ENCODE measurements at regions not wholly inside any gene's neighbourhood (a gene's known extent, or its start where the extent isn't known, plus 50 kb on each side); places are given as distances from the start of the nearest gene placed in this dataset.

DNA sequence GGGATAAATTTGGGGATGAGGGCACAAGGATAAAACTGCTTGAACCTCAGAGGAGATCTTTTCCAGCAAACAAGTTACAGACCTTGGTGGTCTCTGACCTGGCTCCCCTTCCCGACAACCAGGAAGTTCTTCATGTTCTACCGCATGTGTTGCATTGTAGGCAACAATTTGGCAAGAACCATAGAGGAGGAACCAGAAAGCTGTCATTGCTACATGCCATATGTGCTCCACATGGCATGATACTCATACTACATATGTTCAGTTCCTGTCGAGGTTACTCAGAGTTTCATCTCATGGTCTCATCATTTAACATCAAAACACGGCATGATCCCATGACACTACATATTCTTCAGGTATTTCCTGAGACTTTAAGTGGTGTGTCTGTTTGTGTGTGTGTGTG is 235.9 kb downstream of the OR13H1 start:
- DNase-seq, result no peak

DNA sequence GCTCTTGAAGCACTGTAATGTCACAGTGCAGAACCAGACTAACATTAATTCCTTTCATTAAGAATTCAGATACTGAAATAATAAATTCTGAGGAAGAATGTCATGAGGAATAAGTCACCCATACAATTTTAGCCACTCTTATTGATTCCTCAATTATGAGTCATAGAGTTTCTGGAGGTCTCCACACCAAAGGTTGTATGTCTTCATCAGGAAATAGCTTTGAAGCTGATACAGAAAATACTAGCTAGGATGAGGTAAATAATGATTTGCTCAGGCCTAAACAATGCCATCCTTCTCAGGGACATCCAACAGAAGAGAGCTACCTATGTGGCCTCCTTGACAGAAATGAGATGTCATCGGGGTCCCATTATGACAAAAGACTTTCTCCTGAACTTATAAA is 238.8 kb downstream of the OR13H1 start:
- DNase-seq, result no peak

DNA sequence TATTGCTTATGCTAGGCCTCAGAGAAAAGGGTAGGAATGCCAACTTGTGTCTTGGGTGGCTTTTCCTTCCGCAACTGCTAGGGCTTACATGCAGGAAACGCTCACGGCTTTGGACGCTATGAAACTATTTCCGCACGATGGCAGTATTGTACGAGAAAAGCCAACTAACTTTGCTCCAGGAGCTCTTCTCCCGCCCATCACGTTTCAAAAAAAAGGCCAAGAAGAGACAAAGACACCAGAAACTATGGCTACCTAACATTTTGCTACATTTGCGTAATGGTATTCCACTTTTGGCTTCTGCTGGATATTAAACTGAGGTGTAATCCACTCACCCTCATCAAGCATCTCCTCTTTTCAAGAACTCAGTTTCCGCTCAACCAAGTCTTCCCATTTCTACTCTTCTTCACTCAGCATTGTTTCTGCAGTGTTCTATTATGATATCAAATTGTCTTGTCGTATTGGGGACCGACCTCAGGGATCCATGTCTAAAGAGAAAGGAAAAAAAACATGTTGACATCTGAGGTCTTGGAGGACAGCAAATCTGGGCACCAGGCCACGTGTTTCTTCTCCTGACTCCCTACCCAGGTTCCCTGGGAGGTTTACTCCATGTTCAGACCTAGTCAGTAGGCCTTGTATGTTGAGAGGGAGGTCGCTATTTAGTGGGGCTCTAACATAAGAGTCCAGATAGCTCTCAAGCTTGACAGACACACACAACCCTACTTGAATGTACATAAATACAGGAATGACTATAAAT is 239.4 kb upstream of the STK26 start:
- no peak for DNase-seq

- no peak for DNase-seq
Observed at GRCh38 chrX:131789664-131790063, 233.4 kb upstream of the STK26 start.

- no peak for DNase-seq
Observed at GRCh38 chrX:131791608-131792355, 231.3 kb upstream of the STK26 start.

- DNase-seq, result no peak
Observed at GRCh38 chrX:131792356-131792749, 230.7 kb upstream of the STK26 start.

DNA sequence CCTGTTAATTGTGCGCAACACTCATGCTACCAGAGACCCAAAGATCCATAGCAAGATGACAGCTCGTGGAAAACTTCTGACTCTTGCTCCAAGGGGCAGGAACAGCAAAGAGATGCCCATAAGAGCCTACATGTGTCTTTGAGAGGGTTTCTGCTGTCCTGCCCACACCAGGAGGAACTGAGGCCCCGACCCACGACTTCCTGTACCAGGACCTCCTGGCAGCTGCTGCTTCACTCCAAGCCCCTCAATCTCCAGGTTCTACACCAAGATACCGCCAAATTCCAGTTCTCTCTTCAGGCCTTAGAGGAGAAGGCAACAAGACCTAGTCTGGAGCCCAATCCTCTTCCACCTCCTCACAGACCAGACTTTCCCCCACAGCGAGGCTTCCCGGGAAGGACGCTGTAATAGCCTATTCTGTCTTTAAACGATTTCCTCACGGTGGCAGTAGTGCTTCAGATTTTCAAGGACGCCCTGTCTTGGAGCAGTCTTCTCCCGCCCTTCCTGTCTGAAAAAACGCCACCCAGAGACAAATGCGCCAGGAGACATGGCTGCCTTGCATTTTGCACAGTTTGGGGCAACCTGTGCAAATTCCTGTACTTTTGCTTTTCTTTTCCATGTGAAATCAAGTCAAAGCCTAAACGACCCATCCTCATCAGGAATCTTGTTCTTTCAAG is 230.2 kb upstream of the STK26 start:
- DNase-seq, result peak; percentile 2

GRCh38 chrX:131795442-131796229 is 227.5 kb upstream of the STK26 start:
- DNase-seq, result no peak

DNA sequence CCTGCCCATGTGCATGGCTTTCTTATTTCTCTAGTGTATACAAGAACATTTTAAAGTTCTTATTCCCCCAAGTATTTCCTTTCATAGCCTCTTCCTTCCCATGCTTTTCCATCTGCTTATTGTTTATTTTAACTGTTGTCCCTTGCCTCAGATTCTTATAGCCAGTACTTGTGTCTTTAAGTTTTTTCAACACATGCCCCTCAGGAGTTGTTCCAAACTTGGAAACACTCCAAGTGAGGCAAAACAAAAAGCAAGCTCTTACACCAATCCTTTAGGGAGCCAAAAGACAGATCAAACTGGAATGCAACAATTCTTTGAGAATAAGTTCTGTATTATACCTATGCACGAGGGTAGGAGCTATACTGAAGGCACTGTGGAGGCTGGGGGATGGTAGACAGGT is 222.0 kb upstream of the STK26 start:
- DNase-seq, result no peak

GRCh38 chrX:131801911-131802310 is 221.2 kb upstream of the STK26 start:
- no peak for DNase-seq

GRCh38 chrX:131802836-131803626 is 220.1 kb upstream of the STK26 start:
- no peak for DNase-seq

- no peak for DNase-seq
Observed at GRCh38 chrX:131812847-131813825, 210.0 kb upstream of the STK26 start.

DNA sequence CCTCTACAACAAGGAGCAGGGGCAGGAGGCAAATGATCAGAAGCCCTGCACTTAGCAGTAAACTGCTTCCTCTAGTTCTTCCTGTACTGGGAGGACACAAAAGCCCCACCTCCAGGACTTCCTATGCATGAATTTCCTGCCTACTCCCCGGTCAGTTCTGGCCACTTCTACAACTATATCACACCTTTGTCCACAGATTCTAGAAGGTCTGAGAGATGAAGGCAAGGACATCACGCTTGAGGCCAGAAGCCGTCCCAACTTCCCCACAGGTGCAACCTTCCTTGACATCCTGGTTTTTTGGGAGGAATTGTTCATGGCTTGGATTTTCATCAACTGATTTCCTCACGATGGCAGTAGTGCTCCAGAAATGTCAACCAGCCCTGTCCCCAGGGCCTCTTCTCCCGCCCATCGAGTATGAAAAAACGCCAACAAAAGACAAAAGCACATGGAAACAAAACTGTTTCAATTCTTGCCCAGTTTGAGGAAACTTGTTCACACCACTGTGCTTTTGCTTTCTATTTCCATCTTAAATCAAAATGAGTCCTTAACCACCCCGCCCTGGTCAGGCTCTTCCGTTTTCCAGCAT is 206.5 kb upstream of the STK26 start:
- DNase-seq, result no peak

- no peak for DNase-seq
Observed at GRCh38 chrX:131818297-131818936, 204.7 kb upstream of the STK26 start.

DNA sequence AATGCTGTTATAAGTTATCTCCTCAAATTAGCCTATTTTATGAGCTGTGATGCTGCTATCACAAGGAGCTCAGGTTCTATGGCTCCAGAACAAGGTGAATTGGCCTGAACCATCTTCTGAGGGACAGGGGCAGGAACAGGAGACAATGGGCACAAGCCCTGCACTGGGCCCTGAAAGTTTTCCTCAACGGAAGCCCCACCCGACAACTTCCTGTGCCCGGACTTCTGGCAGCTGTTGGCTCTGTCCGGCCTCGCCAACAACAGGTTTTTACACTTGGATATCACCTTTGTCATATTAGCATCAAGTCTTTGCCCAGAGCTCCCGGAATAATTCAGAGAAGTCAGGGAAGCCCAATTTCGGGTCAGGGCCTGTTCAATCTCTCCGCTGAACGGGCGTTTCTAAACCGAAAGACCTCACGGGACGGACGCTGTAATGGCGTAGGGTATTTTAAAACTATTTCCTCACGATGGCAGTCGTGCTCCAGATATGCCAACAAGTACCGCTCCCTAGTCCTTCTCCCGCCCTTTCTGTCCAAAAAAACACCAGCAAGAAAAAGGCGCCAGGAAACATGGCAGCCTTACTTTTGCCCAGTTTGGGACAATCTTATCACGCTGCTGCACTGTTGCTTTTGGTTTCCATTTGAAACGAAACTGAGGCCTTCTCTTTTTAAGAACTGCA is 201.0 kb upstream of the STK26 start:
- no peak for DNase-seq

- DNase-seq, result no peak
Observed at GRCh38 chrX:131826572-131826971, 196.5 kb upstream of the STK26 start.

DNA sequence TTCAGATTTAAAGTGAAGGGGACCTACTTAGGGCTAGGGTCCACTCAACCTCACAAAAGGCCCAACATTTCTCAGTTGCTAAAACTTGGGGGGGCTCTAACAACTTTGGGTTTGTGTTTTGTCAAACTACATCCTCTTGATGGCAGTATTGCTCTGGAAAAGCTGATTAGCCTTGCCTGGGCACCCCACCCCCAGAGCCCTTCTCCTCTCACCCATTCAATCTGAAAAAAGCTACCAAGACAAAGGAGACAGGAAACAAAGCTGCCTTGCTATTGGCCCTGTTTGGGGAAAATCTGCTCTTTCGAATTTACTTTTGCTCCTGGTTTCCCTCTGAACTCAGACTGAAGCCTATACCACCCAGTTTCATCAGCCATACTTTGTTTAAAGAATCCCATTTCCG is 195.2 kb upstream of the STK26 start:
- DNase-seq, result no peak

DNA sequence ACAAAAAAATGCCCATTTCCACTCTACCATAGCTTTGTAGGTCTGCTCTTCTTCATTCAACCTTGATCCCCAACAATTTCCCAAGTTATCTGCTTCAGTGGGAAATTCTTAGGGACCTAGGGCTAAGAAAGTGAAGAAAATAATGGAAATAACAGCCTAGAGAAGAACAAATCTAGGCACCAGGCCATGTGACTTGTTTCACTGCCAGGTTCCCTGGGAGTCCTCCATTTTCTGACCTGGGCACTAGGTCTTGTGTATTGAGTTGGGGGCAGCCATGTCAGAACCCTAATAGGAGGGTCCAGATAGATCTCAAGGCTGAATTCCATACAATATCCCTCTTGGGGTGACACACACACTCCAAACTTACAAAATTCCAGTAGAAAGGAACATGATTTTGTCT is 194.6 kb upstream of the STK26 start:
- no peak for DNase-seq

- DNase-seq, result no peak
Observed at GRCh38 chrX:131830400-131831184, 192.5 kb upstream of the STK26 start.

All from NCI-H226 (cell line).